CD4-positive, CD25-positive, alpha-beta regulatory T cell (primary cell): ENCODE measurements at regions not wholly inside any gene's neighbourhood (a gene's known extent, or its start where the extent isn't known, plus 50 kb on each side); places are given as distances from the start of the nearest gene placed in this dataset.

ENCODE experiments used
- ATAC-seq, 2 donors: fragments of 150-1000 bp; cut with Tn5 transposase; one replicate each; pipeline ENCODE4 v1.10.0; 2021; ENCODE audit warnings: low read depth in 2 of 2, moderate number of reproducible peaks in 2 of 2, moderate library complexity in 1 of 2
- DNase-seq, 3 donors: peaks; one replicate each; pipeline versions ENCODE4 v3.0.0 to v3.0.0-alpha.2; 2012 to 2022; ENCODE audit warnings: mixed read lengths in 1 of 3
- H3K27ac ChIP-seq: one replicate; pipeline ENCODE4 v1.7.0; 2013; ENCODE audit warnings: mild to moderate bottlenecking, low read length; ENCODE audit not compliant: insufficient read depth, poor library complexity, severe bottlenecking
- H3K27me3 ChIP-seq: one replicate; pipeline ENCODE4 v1.7.0; 2013; ENCODE audit warnings: low read length; ENCODE audit not compliant: control insufficient read depth, insufficient read depth
- H3K36me3 ChIP-seq: one replicate; pipeline ENCODE4 v1.7.0; 2013; ENCODE audit warnings: mild to moderate bottlenecking, low read length, moderate library complexity; ENCODE audit not compliant: control insufficient read depth, insufficient read depth
- H3K4me1 ChIP-seq: 2 replicates; pipeline ENCODE4 v1.7.0; 2013; ENCODE audit warnings: mild to moderate bottlenecking, low read length; ENCODE audit not compliant: insufficient read depth, control insufficient read depth, poor library complexity, severe bottlenecking
- H3K4me3 ChIP-seq: one replicate; pipeline ENCODE4 v1.7.0; 2013; ENCODE audit warnings: low read depth, mild to moderate bottlenecking, low read length, moderate library complexity
- H3K9me3 ChIP-seq, 2 experiments: 1 replicate in 1 of 2; 2 replicates in 1 of 2; pipeline ENCODE4 v1.7.0; 2013; ENCODE audit warnings: low read length in 2 of 2, mild to moderate bottlenecking in 1 of 2, moderate library complexity in 1 of 2; ENCODE audit not compliant: control insufficient read depth in 2 of 2
- H3K27ac Mint-ChIP-seq, 3 donors: one replicate each; pipeline ENCODE4 v1.8.0; 2020 to 2022; ENCODE audit warnings: mild to moderate bottlenecking in 3 of 3, mixed read lengths in 3 of 3, moderate library complexity in 2 of 3
- H3K27me3 Mint-ChIP-seq: one replicate; pipeline ENCODE4 v1.8.0; 2022; ENCODE audit warnings: mild to moderate bottlenecking, mixed read lengths
- H3K36me3 Mint-ChIP-seq: one replicate; pipeline ENCODE4 v1.8.0; 2020; ENCODE audit warnings: mixed read lengths
- H3K4me1 Mint-ChIP-seq, 4 donors: one replicate each; pipeline ENCODE4 v1.8.0; 2020 to 2022; ENCODE audit warnings: mixed read lengths in 4 of 4, mild to moderate bottlenecking in 1 of 4
- H3K4me3 Mint-ChIP-seq, 4 donors: one replicate each; pipeline ENCODE4 v1.8.0; 2020 to 2022; ENCODE audit warnings: mild to moderate bottlenecking in 4 of 4, mixed read lengths in 4 of 4, moderate library complexity in 3 of 4
- H3K9me3 Mint-ChIP-seq, 7 donors: one replicate each; pipeline ENCODE4 v1.8.0; 2020 to 2022; ENCODE audit warnings: mixed read lengths in 7 of 7, mild to moderate bottlenecking in 3 of 7, moderate library complexity in 2 of 7

DNA sequence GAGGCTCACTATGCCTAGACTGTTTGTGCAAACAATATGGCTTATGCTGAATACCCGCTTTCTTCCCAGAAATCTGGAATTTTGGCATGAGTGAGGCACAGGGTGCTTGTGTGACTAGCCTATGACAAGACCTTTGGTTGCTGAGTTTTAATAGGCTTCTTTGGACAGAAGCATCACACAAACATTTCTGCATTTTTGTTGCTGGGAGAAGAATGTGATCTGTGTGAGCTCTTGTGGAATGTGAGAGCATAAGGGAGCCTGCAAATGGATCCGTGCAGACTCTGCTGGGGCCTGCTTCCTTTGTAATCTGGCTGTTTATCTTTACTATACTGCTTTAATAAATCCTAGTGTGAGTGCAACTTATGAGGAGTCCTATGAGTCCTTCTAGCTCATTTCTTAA is 83.0 kb upstream of the ZDHHC17 start:
- no peaks in the 10 kb centered on the region for H3K9me3 ChIP-seq
- no peak overlapping the region for H3K4me3 ChIP-seq
- no peak overlapping the region for H3K4me3 Mint-ChIP-seq
- no peak overlapping the region for H3K27ac Mint-ChIP-seq
- H3K36me3 Mint-ChIP-seq: no peaks in the 10 kb centered on the region
- no peaks in the 10 kb centered on the region for H3K9me3 Mint-ChIP-seq
- H3K27me3 ChIP-seq: peaks cover 3% of the 10 kb centered on the region
- H3K4me1 ChIP-seq: no peaks in the 10 kb centered on the region
- no peaks in the 10 kb centered on the region for H3K36me3 ChIP-seq
- DNase-seq: no peak
- H3K4me1 Mint-ChIP-seq: peaks cover 0 to 2% (median 0%) of the 10 kb centered on the region in 4 donors
- no peak for ATAC-seq
- H3K27me3 Mint-ChIP-seq: no peaks in the 10 kb centered on the region
- H3K27ac ChIP-seq: no peak overlapping the region

DNA sequence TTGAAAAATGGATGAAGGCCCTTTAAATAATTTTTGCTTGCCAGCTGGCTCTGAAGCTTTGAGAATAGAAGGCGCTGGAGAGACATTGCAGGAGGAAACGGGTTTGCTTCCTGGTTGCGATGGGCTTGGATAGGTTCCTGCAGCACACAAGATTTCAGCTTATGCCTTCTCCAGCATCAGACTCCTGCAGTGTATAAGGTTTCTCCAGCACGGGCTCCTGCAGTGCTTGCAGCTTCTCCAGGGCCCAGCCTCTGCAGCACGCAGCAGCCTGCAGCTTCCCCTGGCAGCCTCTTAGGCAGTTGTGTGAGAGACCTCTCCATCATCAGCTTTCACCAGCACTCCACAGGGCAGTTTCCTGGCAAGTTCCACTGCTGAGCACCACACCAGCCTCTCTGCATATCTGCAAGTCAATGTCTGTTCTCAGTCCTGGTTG is 78.7 kb upstream of the ZDHHC17 start:
- DNase-seq (no peak), ATAC-seq (peak in 1 of 2 donors; percentile 40)
- no peaks in the 10 kb centered on the region for H3K9me3 ChIP-seq
- no peak overlapping the region for H3K4me3 Mint-ChIP-seq
- no peaks in the 10 kb centered on the region for H3K27me3 Mint-ChIP-seq
- no peaks in the 10 kb centered on the region for H3K4me1 ChIP-seq
- H3K36me3 Mint-ChIP-seq: no peaks in the 10 kb centered on the region
- no peak overlapping the region for H3K27ac ChIP-seq
- H3K27me3 ChIP-seq: peaks cover 3% of the 10 kb centered on the region
- H3K27ac Mint-ChIP-seq: no peak overlapping the region
- H3K4me1 Mint-ChIP-seq: peaks cover 0 to 2% (median 0%) of the 10 kb centered on the region in 4 donors
- H3K9me3 Mint-ChIP-seq: no peaks in the 10 kb centered on the region
- H3K4me3 ChIP-seq: no peak overlapping the region
- no peaks in the 10 kb centered on the region for H3K36me3 ChIP-seq

DNA sequence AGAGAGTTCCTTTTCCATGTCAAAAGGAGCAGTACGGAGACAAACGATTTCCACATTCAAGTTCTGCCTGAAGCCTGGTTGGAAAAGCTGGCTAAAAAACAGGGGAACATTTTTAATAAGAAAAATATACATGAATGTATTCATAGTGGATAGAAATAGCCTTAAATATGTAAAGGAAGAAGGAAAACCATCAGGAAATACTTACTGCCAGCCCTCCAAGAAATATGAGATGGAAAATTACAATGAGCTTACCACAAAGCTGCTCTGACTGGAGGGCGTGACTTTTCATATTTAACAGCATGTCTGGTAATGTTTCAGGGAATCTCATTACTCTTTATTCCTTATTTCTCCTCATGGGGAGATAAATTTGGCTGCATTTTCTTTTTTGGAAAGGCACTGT is 75.9 kb upstream of the ZDHHC17 start:
- no peaks in the 10 kb centered on the region for H3K9me3 Mint-ChIP-seq
- no peaks in the 10 kb centered on the region for H3K36me3 ChIP-seq
- no peak overlapping the region for H3K27ac Mint-ChIP-seq
- no peaks in the 10 kb centered on the region for H3K36me3 Mint-ChIP-seq
- no peaks in the 10 kb centered on the region for H3K27me3 Mint-ChIP-seq
- ATAC-seq: no peak
- H3K4me3 Mint-ChIP-seq: no peak overlapping the region
- DNase-seq: no peak
- no peaks in the 10 kb centered on the region for H3K9me3 ChIP-seq
- peaks cover 0 to 2% (median 0%) of the 10 kb centered on the region in 4 donors for H3K4me1 Mint-ChIP-seq
- no peaks in the 10 kb centered on the region for H3K4me1 ChIP-seq
- no peak overlapping the region for H3K27ac ChIP-seq
- H3K4me3 ChIP-seq: no peak overlapping the region
- H3K27me3 ChIP-seq: peaks cover 3% of the 10 kb centered on the region

DNA sequence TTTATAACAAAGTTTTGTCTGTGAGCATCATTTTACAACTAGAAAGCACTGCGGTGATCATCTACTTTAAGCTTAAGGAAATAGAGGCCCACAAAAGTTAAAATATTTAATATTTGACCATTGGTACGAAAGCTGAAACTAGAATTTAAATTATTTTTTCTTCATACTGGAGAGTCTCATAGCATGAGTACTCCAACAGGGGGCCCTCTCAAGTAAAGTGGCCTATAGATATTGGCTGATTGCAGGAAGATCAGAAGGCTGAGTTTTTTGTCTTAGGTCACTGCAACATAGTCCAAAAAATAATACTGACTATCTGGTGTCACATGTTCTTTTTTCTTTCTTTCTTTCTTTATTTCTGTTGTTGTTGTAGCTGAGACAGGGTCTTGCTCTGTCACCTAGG is 75.3 kb upstream of the ZDHHC17 start:
- Histone ChIP-seq H3K4me1 (no peaks in the 10 kb centered on the region), H3K9me3 (no peaks in the 10 kb centered on the region), H3K4me3 (no peak overlapping the region), H3K36me3 (no peaks in the 10 kb centered on the region), H3K27ac (no peak overlapping the region), H3K27me3 (peaks cover 3% of the 10 kb centered on the region)
- no peaks in the 10 kb centered on the region for H3K27me3 Mint-ChIP-seq
- H3K36me3 Mint-ChIP-seq: no peaks in the 10 kb centered on the region
- H3K27ac Mint-ChIP-seq: no peak overlapping the region
- no peak overlapping the region for H3K4me3 Mint-ChIP-seq
- peaks cover 0 to 2% (median 0%) of the 10 kb centered on the region in 4 donors for H3K4me1 Mint-ChIP-seq
- ATAC-seq (no peak), DNase-seq (peak in 2 of 3 donors; percentile 11 to 28)
- H3K9me3 Mint-ChIP-seq: no peaks in the 10 kb centered on the region

DNA sequence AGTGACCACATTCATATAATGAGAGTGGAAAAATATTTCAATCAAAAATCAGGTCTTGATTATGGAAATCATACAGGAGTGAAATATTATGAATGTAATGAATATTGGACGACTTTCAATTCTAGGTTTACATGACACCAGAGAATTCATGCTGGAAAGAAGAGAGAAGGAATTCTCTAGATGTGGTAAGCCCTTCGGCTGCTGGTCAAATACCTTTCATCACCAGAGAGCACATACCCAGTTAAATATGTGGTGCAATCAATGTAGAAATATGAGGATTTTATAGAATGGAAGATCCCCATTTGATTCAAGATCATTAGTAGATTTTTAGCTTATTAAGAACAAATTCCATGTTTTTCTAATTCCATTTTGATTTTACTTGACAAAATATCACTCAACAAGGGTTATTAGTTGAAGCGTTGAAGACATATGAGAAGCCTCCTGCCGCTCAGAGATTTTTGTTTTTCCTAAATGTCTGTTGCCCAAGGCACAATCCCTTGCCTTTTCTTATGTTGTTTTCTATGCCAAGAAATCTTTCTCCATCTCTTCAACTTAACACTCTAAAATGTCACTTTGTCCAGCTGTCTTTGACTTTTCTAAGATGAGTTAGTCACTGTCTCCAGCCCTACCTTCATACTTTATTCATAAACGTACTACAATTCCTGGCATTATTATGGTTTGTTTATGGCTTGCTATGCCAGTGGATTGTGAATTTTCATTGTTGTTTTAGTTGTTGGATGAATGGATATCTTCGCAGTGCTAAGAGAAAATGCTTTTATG is 72.8 kb upstream of the ZDHHC17 start:
- Mint-ChIP-seq H3K4me1 (no peaks in the 10 kb centered on the region), H3K27me3 (no peaks in the 10 kb centered on the region), H3K36me3 (no peaks in the 10 kb centered on the region), H3K9me3 (no peaks in the 10 kb centered on the region), H3K27ac (no peak overlapping the region), H3K4me3 (no peak overlapping the region)
- no peak overlapping the region for H3K4me3 ChIP-seq
- no peaks in the 10 kb centered on the region for H3K9me3 ChIP-seq
- ATAC-seq (no peak), DNase-seq (no peak)
- no peaks in the 10 kb centered on the region for H3K4me1 ChIP-seq
- no peak overlapping the region for H3K27ac ChIP-seq
- no peaks in the 10 kb centered on the region for H3K36me3 ChIP-seq
- H3K27me3 ChIP-seq: no peaks in the 10 kb centered on the region

DNA sequence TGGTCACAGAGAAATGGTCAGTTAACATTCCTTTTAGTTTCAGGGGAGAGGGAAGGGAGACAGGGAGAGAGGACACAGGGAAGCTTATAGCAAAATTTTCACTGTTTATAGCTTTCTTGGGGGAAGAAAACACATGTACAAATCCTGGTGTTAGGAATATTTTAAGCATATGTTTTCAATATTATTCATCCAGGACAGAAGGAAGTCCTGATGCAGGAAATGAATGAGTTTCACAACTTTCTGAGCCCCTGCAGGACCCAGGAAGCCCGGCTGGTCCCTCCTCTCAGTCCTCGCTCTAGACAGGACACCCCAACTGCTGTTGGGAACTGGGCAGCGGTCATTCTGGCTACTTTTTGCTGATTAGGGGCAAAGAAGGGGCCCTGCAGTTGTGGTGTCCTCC is 71.1 kb upstream of the ZDHHC17 start:
- Mint-ChIP-seq H3K27me3 (no peaks in the 10 kb centered on the region), H3K9me3 (no peaks in the 10 kb centered on the region), H3K36me3 (no peaks in the 10 kb centered on the region), H3K4me3 (no peak overlapping the region), H3K27ac (no peak overlapping the region), H3K4me1 (no peaks in the 10 kb centered on the region)
- no peaks in the 10 kb centered on the region for H3K36me3 ChIP-seq
- no peak overlapping the region for H3K27ac ChIP-seq
- H3K4me1 ChIP-seq: no peaks in the 10 kb centered on the region
- no peaks in the 10 kb centered on the region for H3K27me3 ChIP-seq
- H3K9me3 ChIP-seq: no peaks in the 10 kb centered on the region
- ATAC-seq (no peak), DNase-seq (no peak)
- no peak overlapping the region for H3K4me3 ChIP-seq

DNA sequence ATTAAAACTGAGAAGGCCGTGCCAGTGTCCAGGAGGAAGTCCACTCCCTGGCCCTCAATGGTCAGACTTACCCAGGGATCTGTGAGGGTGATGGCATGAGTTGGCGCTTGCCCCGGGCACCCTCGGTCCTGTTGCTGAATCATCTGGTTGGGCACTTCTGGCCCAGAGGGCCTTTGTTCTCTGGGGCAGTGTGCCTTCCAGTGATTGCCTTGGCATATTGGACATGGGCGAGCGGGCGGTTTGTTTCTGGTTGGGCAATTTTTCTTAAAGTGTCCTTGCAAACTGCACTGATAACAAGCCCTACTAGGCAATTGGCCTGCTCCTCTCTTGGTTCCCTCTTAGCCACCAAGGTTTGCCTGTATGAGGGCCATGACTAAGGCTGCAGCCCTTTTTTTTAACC is 69.5 kb upstream of the ZDHHC17 start:
- H3K27ac Mint-ChIP-seq: no peak overlapping the region
- H3K9me3 ChIP-seq: no peaks in the 10 kb centered on the region

DNA sequence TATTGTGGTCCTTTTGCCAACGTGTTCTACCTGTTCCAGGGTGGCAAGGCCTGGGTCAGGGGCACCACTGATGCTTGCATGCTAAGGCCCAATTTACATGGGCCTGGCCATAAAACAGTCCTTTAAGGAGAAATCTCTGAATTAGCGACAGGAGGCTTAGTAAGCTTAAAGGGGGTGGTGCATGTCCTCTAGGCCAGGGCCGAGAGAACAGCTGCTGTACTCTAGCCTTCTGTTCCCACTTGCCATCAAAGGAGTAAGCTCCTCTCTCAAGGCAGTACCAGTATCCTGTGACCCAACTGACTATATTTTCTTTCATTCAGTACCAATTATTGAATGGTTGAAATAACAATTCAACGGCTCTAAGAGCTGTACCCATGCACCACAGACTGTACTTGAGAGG is 67.7 kb upstream of the ZDHHC17 start:
- Histone ChIP-seq H3K27ac (no peak overlapping the region), H3K36me3 (no peaks in the 10 kb centered on the region), H3K4me3 (no peak overlapping the region), H3K9me3 (no peaks in the 10 kb centered on the region), H3K4me1 (no peaks in the 10 kb centered on the region), H3K27me3 (no peaks in the 10 kb centered on the region)
- Mint-ChIP-seq H3K36me3 (no peaks in the 10 kb centered on the region), H3K4me1 (no peaks in the 10 kb centered on the region), H3K27ac (no peak overlapping the region), H3K27me3 (peaks cover 4% of the 10 kb centered on the region), H3K4me3 (no peak overlapping the region), H3K9me3 (no peaks in the 10 kb centered on the region)
- no peak for ATAC-seq
- no peak for DNase-seq

More for the DNA sequence above, 69.5 kb upstream of the ZDHHC17 start:
- H3K27me3 ChIP-seq: no peaks in the 10 kb centered on the region
- DNase-seq: no peak
- H3K36me3 Mint-ChIP-seq: no peaks in the 10 kb centered on the region
- ATAC-seq: no peak
- H3K27me3 Mint-ChIP-seq: peaks cover 4% of the 10 kb centered on the region
- no peak overlapping the region for H3K27ac ChIP-seq
- no peaks in the 10 kb centered on the region for H3K9me3 Mint-ChIP-seq
- no peak overlapping the region for H3K4me3 Mint-ChIP-seq
- H3K4me3 ChIP-seq: no peak overlapping the region
- H3K4me1 Mint-ChIP-seq: no peaks in the 10 kb centered on the region
- H3K4me1 ChIP-seq: no peaks in the 10 kb centered on the region
- H3K36me3 ChIP-seq: no peaks in the 10 kb centered on the region
